ENCODE measurements at regions not wholly inside any gene's neighbourhood (a gene's known extent, or its start where the extent isn't known, plus 50 kb on each side); places are given as distances from the start of the nearest gene placed in this dataset.

GRCh38 chr2:118591223-118591622 is 256.2 kb downstream of the EN1 start:
- no peak for TF ChIP-seq CTCF (IDR thresholded peaks at IDR 0.05)
- no peak for TF ChIP-seq POLR2A (IDR thresholded peaks at IDR 0.05)
- no peak for TF ChIP-seq EP300 (IDR thresholded peaks at IDR 0.05)

All from ovary (tissue), 3 donors.